ENCODE measurements at regions not wholly inside any gene's neighbourhood (a gene's known extent, or its start where the extent isn't known, plus 50 kb on each side); places are given as distances from the start of the nearest gene placed in this dataset.

- no peak for TF ChIP-seq CTCF (IDR thresholded peaks at IDR 0.05)
- H3K27ac ChIP-seq = no peak overlapping the region
Measured at GRCh38 chr3:66585520-66586095, 84.8 kb upstream of the LRIG1 start.

GRCh38 chr3:66586853-66587252, 86.0 kb upstream of the LRIG1 start:
- H3K9me3 ChIP-seq = no peaks in the 10 kb centered on the region
- no peak for DNase-seq (ENCODE audit: low spot score)
- no peak overlapping the region for H3K4me3 ChIP-seq
- no peaks in the 10 kb centered on the region for H3K27me3 ChIP-seq
- TF ChIP-seq CTCF (IDR thresholded peaks at IDR 0.05) = no peak
- H3K27ac ChIP-seq = no peak overlapping the region
- H3K4me1 ChIP-seq = no peaks in the 10 kb centered on the region
- H3K36me3 ChIP-seq = no peaks in the 10 kb centered on the region

More at GRCh38 chr3:66585520-66586095, 84.8 kb upstream of the LRIG1 start:
- Histone ChIP-seq H3K27me3 (no peaks in the 10 kb centered on the region), H3K4me1 (no peaks in the 10 kb centered on the region), H3K36me3 (no peaks in the 10 kb centered on the region), H3K4me3 (no peak overlapping the region), H3K9me3 (no peaks in the 10 kb centered on the region)
- DNase-seq (ENCODE audit: low spot score) = no peak

GRCh38 chr3:66588340-66588847, 87.6 kb upstream of the LRIG1 start:
- Histone ChIP-seq H3K4me1 (no peaks in the 10 kb centered on the region), H3K27me3 (no peaks in the 10 kb centered on the region), H3K36me3 (no peaks in the 10 kb centered on the region), H3K9me3 (no peaks in the 10 kb centered on the region), H3K4me3 (no peak overlapping the region), H3K27ac (no peak overlapping the region)
- no peak for DNase-seq (ENCODE audit: low spot score)
- TF ChIP-seq CTCF (IDR thresholded peaks at IDR 0.05) = no peak

- no peak overlapping the region for H3K27ac ChIP-seq
- H3K4me1 ChIP-seq = no peaks in the 10 kb centered on the region
- H3K36me3 ChIP-seq = no peaks in the 10 kb centered on the region
- H3K4me3 ChIP-seq = no peak overlapping the region
- TF ChIP-seq CTCF (IDR thresholded peaks at IDR 0.05) = no peak
- H3K9me3 ChIP-seq = no peaks in the 10 kb centered on the region
- DNase-seq (ENCODE audit: low spot score) = no peak
- no peaks in the 10 kb centered on the region for H3K27me3 ChIP-seq
Measured at GRCh38 chr3:66592016-66592761, 91.4 kb upstream of the LRIG1 start.

GRCh38 chr3:66592927-66593625, 92.3 kb upstream of the LRIG1 start:
- H3K4me3 ChIP-seq = no peak overlapping the region
- no peak overlapping the region for H3K27ac ChIP-seq
- DNase-seq (ENCODE audit: low spot score) = no peak
- H3K9me3 ChIP-seq = no peaks in the 10 kb centered on the region
- TF ChIP-seq CTCF (IDR thresholded peaks at IDR 0.05) = no peak
- no peaks in the 10 kb centered on the region for H3K4me1 ChIP-seq
- H3K36me3 ChIP-seq = no peaks in the 10 kb centered on the region
- no peaks in the 10 kb centered on the region for H3K27me3 ChIP-seq
